Stimulated activated CD4-positive, alpha-beta T cell treated with anti-CD3 and anti-CD28 coated beads, TNF-alpha, amount 100 ng/mL, for 24 hours (primary cell): ENCODE measurements at regions not wholly inside any gene's neighbourhood (a gene's known extent, or its start where the extent isn't known, plus 50 kb on each side); places are given as distances from the start of the nearest gene placed in this dataset.
A peak's percentile ranks its signal among the peaks of the same experiment; 100 is the strongest.
"Not testable (repeated sequence)": the region's sequence is repeated elsewhere in the genome, so short reads cannot be mapped to it uniquely, and the experiment has no call there.

ENCODE experiments used
- DNase-seq, 3 experiments: peaks; one replicate each; pipeline ENCODE4 v3.0.0-alpha.2; 2020; ENCODE audit warnings: low read depth in 3 of 3

GRCh38 chr20:29427201-29428060 lies 1830.0 kb upstream of the DEFB115 start:
- DNase-seq: no peak

- DNase-seq: no peak
Observed at GRCh38 chr20:29430531-29430930, 1826.9 kb upstream of the DEFB115 start.

- not testable (repeated sequence) for DNase-seq
Observed at GRCh38 chr20:29440721-29441120, 1816.7 kb upstream of the DEFB115 start.

GRCh38 chr20:29443206-29443781 lies 1814.2 kb upstream of the DEFB115 start:
- not testable (repeated sequence) for DNase-seq

- DNase-seq: no peak
Observed at GRCh38 chr20:29443819-29444218, 1813.6 kb upstream of the DEFB115 start.

- DNase-seq: peak in 2 of 3 experiments; percentile 32 to 46
Observed at GRCh38 chr20:29445050-29445907, 1812.2 kb upstream of the DEFB115 start.

GRCh38 chr20:29447517-29448484 lies 1809.7 kb upstream of the DEFB115 start:
- DNase-seq: not testable (repeated sequence)

- no peak for DNase-seq
Observed at GRCh38 chr20:29448806-29449470, 1808.5 kb upstream of the DEFB115 start.

GRCh38 chr20:29452186-29452585 lies 1805.3 kb upstream of the DEFB115 start:
- no peak for DNase-seq

- not testable (repeated sequence) for DNase-seq
Observed at GRCh38 chr20:29456987-29457693, 1800.3 kb upstream of the DEFB115 start.

- DNase-seq: no peak
Observed at GRCh38 chr20:29472606-29473005, 1784.9 kb upstream of the DEFB115 start.

- not testable (repeated sequence) for DNase-seq
Observed at GRCh38 chr20:29492840-29493239, 1764.6 kb upstream of the DEFB115 start.

GRCh38 chr20:29496767-29497166 lies 1760.7 kb upstream of the DEFB115 start:
- not testable (repeated sequence) for DNase-seq

GRCh38 chr20:29497261-29497671 lies 1760.2 kb upstream of the DEFB115 start:
- peak in 1 of 3 experiments; percentile 27 for DNase-seq

GRCh38 chr20:29497684-29498083 lies 1759.8 kb upstream of the DEFB115 start:
- peak in 1 of 3 experiments; percentile 1 for DNase-seq

GRCh38 chr20:29500738-29501137 lies 1756.7 kb upstream of the DEFB115 start:
- not testable (repeated sequence) for DNase-seq

- not testable (repeated sequence) for DNase-seq
Observed at GRCh38 chr20:29514634-29515033, 1742.8 kb upstream of the DEFB115 start.

- not testable (repeated sequence) for DNase-seq
Observed at GRCh38 chr20:29516847-29517246, 1740.6 kb upstream of the DEFB115 start.

GRCh38 chr20:29519610-29520241 lies 1737.7 kb upstream of the DEFB115 start:
- not testable (repeated sequence) for DNase-seq
